ENCODE measurements at regions not wholly inside any gene's neighbourhood (a gene's known extent, or its start where the extent isn't known, plus 50 kb on each side); places are given as distances from the start of the nearest gene placed in this dataset.

GRCh38 chr12:83691730-83692129 lies 1005.0 kb downstream of the TMTC2 start:
- Histone ChIP-seq H3K4me3 (no peak overlapping the region), H3K4me1 (no peaks in the 10 kb centered on the region), H3K27ac (replicated peaks) (no peak overlapping the region), H3K36me3 (no peaks in the 10 kb centered on the region), H3K9me3 (replicated peaks) (peaks cover 33% of the 10 kb centered on the region), H3K27me3 (ENCODE audit: low read depth) (no peaks in the 10 kb centered on the region)
- no peak for DNase-seq
- TF ChIP-seq CTCF (IDR thresholded peaks at IDR 0.05; ENCODE audit: borderline replicate concordance) = no peak
- intact Hi-C loops (cut with micrococcal nuclease) = no loop called here

GRCh38 chr12:83690465-83690864 lies 1003.8 kb downstream of the TMTC2 start:
- intact Hi-C loops (cut with micrococcal nuclease) = no loop called here
- H3K27me3 ChIP-seq (ENCODE audit: low read depth) = no peaks in the 10 kb centered on the region
- no peak overlapping the region for H3K27ac ChIP-seq (replicated peaks)
- TF ChIP-seq CTCF (IDR thresholded peaks at IDR 0.05; ENCODE audit: borderline replicate concordance) = no peak
- no peaks in the 10 kb centered on the region for H3K4me1 ChIP-seq
- peaks cover 33% of the 10 kb centered on the region for H3K9me3 ChIP-seq (replicated peaks)
- no peak overlapping the region for H3K4me3 ChIP-seq
- no peaks in the 10 kb centered on the region for H3K36me3 ChIP-seq
- DNase-seq = no peak

GRCh38 chr12:83689333-83689732 lies 1002.6 kb downstream of the TMTC2 start:
- DNase-seq = no peak
- no peak for TF ChIP-seq CTCF (IDR thresholded peaks at IDR 0.05; ENCODE audit: borderline replicate concordance)
- Histone ChIP-seq H3K27me3 (ENCODE audit: low read depth) (no peaks in the 10 kb centered on the region), H3K36me3 (no peaks in the 10 kb centered on the region), H3K4me3 (no peak overlapping the region), H3K4me1 (no peaks in the 10 kb centered on the region), H3K27ac (replicated peaks) (no peak overlapping the region), H3K9me3 (replicated peaks) (peaks cover 28% of the 10 kb centered on the region)
- intact Hi-C loops (cut with micrococcal nuclease) = no loop called here

GRCh38 chr12:83676781-83677295 lies 990.1 kb downstream of the TMTC2 start:
- DNase-seq = no peak
- Histone ChIP-seq H3K9me3 (replicated peaks) (no peaks in the 10 kb centered on the region), H3K4me1 (peaks cover 5% of the 10 kb centered on the region), H3K4me3 (no peak overlapping the region), H3K27ac (replicated peaks) (no peak overlapping the region), H3K27me3 (ENCODE audit: low read depth) (no peaks in the 10 kb centered on the region), H3K36me3 (no peaks in the 10 kb centered on the region)
- no peak for TF ChIP-seq CTCF (IDR thresholded peaks at IDR 0.05; ENCODE audit: borderline replicate concordance)
- intact Hi-C loops (cut with micrococcal nuclease) = no loop called here

- no peak for DNase-seq
- Histone ChIP-seq H3K36me3 (no peaks in the 10 kb centered on the region), H3K4me1 (peaks cover 6% of the 10 kb centered on the region), H3K27me3 (ENCODE audit: low read depth) (no peaks in the 10 kb centered on the region), H3K9me3 (replicated peaks) (peaks cover 5% of the 10 kb centered on the region), H3K4me3 (no peak overlapping the region), H3K27ac (replicated peaks) (no peak overlapping the region)
- intact Hi-C loops (cut with micrococcal nuclease) = no loop called here
- TF ChIP-seq CTCF (IDR thresholded peaks at IDR 0.05; ENCODE audit: borderline replicate concordance) = no peak
Observed at GRCh38 chr12:83666690-83667089, 980.0 kb downstream of the TMTC2 start.
